ENCODE measurements at regions not wholly inside any gene's neighbourhood (a gene's known extent, or its start where the extent isn't known, plus 50 kb on each side); places are given as distances from the start of the nearest gene placed in this dataset.

DNA sequence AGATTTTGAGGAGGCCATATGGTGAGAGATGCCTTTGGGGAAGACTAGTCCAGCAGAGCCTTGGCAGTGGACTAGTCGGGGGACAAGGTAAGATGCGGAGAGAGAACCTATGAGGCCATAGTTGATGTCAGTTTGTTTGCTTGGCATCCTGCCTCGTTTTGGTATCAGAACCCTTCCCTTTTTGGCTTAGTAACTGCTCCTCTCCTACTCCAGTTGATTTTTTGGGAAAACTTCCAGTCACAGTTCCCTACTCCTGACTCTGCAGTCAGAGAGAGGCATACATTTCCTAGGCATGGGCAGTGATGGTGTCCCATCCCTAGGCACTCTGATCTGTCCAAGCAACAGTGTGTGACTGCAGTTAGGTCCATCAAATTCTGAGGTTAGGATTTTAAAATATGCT, 398.3 kb downstream of the AEBP2 start:
- TF ChIP-seq, protein P1, sequence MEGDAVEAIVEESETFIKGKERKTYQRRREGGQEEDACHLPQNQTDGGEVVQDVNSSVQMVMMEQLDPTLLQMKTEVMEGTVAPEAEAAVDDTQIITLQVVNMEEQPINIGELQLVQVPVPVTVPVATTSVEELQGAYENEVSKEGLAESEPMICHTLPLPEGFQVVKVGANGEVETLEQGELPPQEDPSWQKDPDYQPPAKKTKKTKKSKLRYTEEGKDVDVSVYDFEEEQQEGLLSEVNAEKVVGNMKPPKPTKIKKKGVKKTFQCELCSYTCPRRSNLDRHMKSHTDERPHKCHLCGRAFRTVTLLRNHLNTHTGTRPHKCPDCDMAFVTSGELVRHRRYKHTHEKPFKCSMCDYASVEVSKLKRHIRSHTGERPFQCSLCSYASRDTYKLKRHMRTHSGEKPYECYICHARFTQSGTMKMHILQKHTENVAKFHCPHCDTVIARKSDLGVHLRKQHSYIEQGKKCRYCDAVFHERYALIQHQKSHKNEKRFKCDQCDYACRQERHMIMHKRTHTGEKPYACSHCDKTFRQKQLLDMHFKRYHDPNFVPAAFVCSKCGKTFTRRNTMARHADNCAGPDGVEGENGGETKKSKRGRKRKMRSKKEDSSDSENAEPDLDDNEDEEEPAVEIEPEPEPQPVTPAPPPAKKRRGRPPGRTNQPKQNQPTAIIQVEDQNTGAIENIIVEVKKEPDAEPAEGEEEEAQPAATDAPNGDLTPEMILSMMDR (conservative IDR thresholded peaks at IDR 0.05; ENCODE audit: low read length): no peak
- no peak for TF ChIP-seq EZH2phosphoT487 (IDR thresholded peaks at IDR 0.05; ENCODE audit: borderline replicate concordance, low read depth, low read length)
